SK-N-MC (cell line): ENCODE measurements at regions not wholly inside any gene's neighbourhood (a gene's known extent, or its start where the extent isn't known, plus 50 kb on each side); places are given as distances from the start of the nearest gene placed in this dataset.

Experiments used
- EZH2 ChIP-seq: fragments of 200-600 bp; sonication (generic); IDR thresholded peaks from one replicate; pipeline ENCODE4 v1.6.1; 2017; ENCODE audit warnings: antibody characterized with exemption
- POLR2AphosphoS5 ChIP-seq: IDR thresholded peaks from 2 replicates; pipeline ENCODE4 v1.6.1; 2012; ENCODE audit warnings: mild to moderate bottlenecking, low read depth, low read length, borderline replicate concordance

DNA sequence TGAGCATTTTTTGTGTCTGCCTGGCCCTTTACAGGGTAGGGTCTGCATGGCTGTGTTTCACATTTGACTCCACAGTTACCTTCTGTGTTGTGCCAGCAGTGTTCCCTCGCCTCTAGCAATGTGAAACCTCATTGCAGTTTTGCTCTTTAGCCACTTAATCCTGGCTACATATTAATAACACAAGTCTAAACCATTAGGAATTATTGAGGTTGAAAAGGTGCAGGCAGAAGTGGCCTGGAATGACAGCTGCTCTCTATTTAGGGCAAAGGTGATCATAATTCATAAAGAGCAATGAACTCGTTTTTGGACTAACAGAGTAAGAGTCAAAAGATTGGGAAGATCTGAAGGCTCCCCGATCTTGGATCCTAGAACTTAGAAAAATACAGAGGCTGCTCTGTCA lies 176.7 kb upstream of the RAD23B start:
- TF ChIP-seq EZH2 (no peak), POLR2AphosphoS5 (no peak)
